BE2C (cell line): ENCODE measurements at regions not wholly inside any gene's neighbourhood (a gene's known extent, or its start where the extent isn't known, plus 50 kb on each side); places are given as distances from the start of the nearest gene placed in this dataset.
"Not testable (repeated sequence)": the region's sequence is repeated elsewhere in the genome, so short reads cannot be mapped to it uniquely, and the experiment has no call there.

Source experiments
- DNase-seq: peaks from one replicate; pipeline ENCODE4 v3.0.0-alpha.2; 2020
- H3K27me3 ChIP-seq: fragments of 250-450 bp; sonication (Bioruptor Pico); 2 replicates; pipeline ENCODE4 v1.5.1; 2020; ENCODE audit warnings: mild to moderate bottlenecking
- H3K36me3 ChIP-seq: fragments of 250-450 bp; sonication (Bioruptor Pico); 2 replicates; pipeline ENCODE4 v1.5.1; 2020; ENCODE audit warnings: mild to moderate bottlenecking
- H3K4me1 ChIP-seq: fragments of 250-450 bp; sonication (Bioruptor Pico); 2 replicates; pipeline ENCODE4 v1.5.1; 2020
- H3K4me3 ChIP-seq: 2 replicates; pipeline ENCODE4 v1.5.1; 2011; ENCODE audit warnings: low read depth, low read length
- H3K9me3 ChIP-seq: fragments of 250-450 bp; sonication (Bioruptor Pico); 2 replicates; pipeline ENCODE4 v1.5.1; 2020
- TF ChIP-seq, protein P1 (sequence below): IDR thresholded peaks from 2 replicates; pipeline ENCODE4 v1.5.1; 2012; ENCODE audit warnings: mild to moderate bottlenecking, low read depth, low read length

DNA sequence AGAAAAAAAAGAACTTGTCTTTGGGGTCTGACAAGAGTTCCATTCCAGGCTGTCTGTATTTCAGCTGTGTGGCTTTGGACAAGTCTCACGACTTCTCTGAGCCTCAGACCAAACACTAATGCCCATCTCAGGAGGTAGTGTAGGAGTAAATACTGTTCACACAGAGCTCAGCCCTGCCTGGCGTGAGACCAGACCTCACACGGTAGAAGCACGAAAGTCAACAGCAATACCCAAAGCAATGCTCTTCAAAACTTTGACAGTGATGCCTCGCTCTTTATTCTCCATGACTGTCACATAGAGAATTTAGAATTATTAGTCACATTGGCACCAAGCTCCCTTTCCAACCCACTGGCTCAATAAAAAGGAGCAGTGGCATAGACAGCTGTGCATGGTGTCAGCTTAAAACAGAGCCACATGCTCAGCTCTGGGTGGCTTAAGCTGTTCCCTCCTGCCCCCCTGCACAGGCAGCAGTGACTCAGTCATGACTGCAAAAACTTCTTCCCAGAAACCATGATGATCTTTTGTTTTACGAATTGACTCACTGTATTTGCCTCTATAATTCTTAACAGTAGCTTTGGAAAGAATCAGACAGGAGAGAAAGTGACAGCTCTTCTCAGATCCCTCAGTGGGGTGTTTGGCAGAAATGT, 74.0 kb upstream of the PHF21B start:
- H3K27me3 ChIP-seq: no peaks in the 10 kb centered on the region
- TF ChIP-seq, protein P1, sequence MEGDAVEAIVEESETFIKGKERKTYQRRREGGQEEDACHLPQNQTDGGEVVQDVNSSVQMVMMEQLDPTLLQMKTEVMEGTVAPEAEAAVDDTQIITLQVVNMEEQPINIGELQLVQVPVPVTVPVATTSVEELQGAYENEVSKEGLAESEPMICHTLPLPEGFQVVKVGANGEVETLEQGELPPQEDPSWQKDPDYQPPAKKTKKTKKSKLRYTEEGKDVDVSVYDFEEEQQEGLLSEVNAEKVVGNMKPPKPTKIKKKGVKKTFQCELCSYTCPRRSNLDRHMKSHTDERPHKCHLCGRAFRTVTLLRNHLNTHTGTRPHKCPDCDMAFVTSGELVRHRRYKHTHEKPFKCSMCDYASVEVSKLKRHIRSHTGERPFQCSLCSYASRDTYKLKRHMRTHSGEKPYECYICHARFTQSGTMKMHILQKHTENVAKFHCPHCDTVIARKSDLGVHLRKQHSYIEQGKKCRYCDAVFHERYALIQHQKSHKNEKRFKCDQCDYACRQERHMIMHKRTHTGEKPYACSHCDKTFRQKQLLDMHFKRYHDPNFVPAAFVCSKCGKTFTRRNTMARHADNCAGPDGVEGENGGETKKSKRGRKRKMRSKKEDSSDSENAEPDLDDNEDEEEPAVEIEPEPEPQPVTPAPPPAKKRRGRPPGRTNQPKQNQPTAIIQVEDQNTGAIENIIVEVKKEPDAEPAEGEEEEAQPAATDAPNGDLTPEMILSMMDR: no peak
- no peaks in the 10 kb centered on the region for H3K9me3 ChIP-seq
- no peaks in the 10 kb centered on the region for H3K36me3 ChIP-seq
- no peak for DNase-seq
- H3K4me1 ChIP-seq: no peaks in the 10 kb centered on the region
- no peak overlapping the region for H3K4me3 ChIP-seq

DNA sequence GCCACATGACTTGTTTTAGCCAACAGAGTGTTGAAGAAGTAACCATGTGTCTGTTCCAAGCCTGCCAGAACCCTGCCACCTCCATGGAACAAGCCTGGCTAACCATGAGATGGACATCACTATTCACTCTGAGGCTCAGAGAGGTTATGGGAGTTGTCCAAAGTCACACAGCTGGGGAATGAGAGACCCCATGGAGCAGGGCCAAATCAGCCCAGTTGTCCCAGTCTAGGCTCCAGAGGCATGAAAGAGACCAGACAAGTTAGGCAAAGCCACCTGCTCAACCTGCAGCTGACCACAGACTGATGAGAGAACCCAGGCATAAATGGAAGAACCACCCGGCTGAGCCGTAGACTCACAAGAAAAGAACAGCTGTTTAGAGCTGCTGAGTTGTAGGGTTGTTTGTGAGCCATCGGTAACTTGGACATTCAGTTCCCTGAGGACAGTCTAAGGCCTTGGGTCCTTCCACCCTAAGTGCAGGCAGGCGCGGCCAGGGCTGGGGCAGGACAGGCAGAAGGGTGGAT, 74.7 kb upstream of the PHF21B start:
- no peaks in the 10 kb centered on the region for H3K27me3 ChIP-seq
- H3K9me3 ChIP-seq: no peaks in the 10 kb centered on the region
- H3K36me3 ChIP-seq: no peaks in the 10 kb centered on the region
- no peaks in the 10 kb centered on the region for H3K4me1 ChIP-seq
- TF ChIP-seq, protein P1: no peak
- H3K4me3 ChIP-seq: no peak overlapping the region
- DNase-seq: no peak

DNA sequence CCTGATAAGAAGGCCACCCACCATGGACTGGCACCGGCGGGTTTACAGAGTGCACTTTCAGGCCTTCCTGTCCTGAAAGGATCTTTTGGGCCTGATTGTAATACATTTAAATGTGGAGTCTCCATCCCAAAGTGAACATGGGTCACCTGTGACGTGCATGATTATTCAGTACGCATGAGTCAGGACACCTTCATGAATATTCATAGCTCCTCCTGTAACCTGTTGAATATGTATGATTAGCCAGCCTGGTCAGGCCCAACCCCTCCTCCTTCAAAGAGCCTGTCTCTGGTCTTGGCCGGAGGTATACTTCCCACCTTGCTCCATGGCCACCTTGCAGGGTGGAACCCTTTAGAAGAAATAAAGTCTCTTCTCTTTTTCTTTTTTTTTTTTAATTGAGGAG, 75.9 kb upstream of the NUP50 start:
- H3K4me1 ChIP-seq: no peaks in the 10 kb centered on the region
- H3K9me3 ChIP-seq: no peaks in the 10 kb centered on the region
- H3K27me3 ChIP-seq: no peaks in the 10 kb centered on the region
- TF ChIP-seq, protein P1: no peak
- H3K4me3 ChIP-seq: no peak overlapping the region
- no peak for DNase-seq
- no peaks in the 10 kb centered on the region for H3K36me3 ChIP-seq

DNA sequence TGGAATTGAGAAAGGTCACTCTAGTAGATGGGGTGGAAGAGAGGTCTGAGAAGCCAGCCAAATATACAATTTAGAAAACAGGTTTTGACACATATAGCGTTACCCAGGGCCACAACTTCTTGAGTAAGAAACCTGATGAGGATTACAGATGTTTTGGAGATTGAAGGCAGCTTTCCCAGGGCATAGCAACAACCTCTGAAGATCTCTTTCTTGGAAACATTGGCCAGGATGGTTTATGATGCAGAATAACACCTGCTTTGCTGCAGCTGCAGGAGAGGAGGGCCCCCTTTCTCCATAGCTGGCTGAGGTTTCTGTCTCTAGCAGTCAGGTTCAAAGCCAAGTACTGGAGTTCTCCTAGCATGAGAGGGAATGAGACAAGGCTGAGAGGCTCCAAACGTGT, 75.1 kb upstream of the NUP50 start:
- Histone ChIP-seq H3K9me3 (no peaks in the 10 kb centered on the region), H3K4me3 (no peak overlapping the region), H3K27me3 (no peaks in the 10 kb centered on the region), H3K4me1 (no peaks in the 10 kb centered on the region), H3K36me3 (no peaks in the 10 kb centered on the region)
- DNase-seq: no peak
- TF ChIP-seq, protein P1: no peak

DNA sequence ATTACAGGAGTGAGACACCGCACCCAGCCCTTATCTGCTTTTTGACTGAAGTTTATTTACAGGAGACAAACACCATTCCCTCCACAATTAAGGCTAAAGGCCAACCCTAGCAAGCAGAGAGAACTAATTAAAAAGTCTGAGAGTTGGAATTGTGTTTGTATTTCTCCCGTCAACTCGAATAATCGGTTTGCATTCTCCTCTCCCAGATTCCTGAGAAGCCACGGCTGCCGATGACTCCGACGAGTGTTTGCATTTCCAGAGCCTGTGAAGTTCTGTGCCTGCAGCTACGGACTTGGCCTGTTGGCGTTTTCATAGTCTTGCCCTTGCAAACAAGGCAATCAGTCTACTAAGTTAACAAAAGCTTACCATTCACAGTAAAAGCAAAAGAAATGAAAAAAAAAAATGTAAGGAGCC, 73.2 kb upstream of the NUP50 start:
- no peak for DNase-seq
- TF ChIP-seq, protein P1: no peak

DNA sequence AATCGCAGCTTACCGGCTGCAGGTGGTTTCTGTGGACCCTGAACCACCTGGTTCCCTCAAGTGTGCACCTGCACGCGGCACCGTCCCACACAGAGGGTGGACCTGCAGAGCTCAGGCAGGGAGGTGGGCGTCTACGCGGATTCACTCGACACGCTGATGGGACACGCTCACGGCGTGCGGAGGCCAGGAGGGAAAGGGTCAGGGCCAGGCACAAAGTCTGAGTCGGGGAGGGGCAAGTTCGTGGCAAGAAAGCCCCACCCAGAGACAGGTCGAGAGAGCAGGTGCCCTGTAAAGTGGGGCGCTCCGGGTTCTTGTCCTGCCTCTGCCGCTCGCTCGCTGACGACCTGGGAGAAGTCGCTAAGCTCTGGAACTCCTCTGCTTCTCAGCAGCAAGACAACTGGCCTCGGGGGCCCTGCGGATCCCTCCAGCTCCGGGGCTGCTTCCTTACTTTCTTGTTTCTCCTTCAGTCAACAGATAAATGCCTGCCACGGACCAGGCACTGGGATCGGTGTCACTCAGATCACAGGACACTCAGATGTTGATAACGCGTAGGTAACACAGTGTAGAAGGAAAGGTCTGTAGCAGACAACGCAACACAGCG, 72.4 kb upstream of the NUP50 start:
- no peaks in the 10 kb centered on the region for H3K27me3 ChIP-seq
- H3K36me3 ChIP-seq: no peaks in the 10 kb centered on the region
- H3K4me3 ChIP-seq: no peak overlapping the region
- no peaks in the 10 kb centered on the region for H3K4me1 ChIP-seq
- DNase-seq: no peak
- TF ChIP-seq, protein P1: no peak
- no peaks in the 10 kb centered on the region for H3K9me3 ChIP-seq

More for the DNA sequence above, 73.2 kb upstream of the NUP50 start:
- Histone ChIP-seq H3K9me3 (no peaks in the 10 kb centered on the region), H3K27me3 (no peaks in the 10 kb centered on the region), H3K36me3 (no peaks in the 10 kb centered on the region), H3K4me3 (no peak overlapping the region), H3K4me1 (no peaks in the 10 kb centered on the region)

DNA sequence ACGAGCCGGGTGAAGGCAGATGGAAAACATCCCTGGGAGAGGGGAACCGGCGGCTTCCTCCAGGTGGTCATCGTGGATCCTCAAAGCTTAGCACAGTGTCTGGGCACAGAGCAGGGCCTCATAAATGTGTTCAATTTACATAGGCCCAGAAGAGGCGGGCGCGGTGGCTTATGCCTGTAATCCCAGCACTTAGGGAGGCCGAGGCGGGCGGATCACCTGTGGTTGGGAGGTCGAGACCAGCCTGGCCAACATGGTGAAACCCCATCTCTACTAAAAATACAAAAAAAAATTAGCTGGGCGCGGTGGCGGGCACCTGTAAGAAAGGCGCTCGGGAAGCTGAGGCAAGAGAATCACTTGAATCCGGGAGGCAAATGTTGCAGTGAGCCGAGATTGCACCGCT, 71.8 kb upstream of the NUP50 start:
- H3K27me3 ChIP-seq, H3K36me3 ChIP-seq, DNase-seq, H3K9me3 ChIP-seq, H3K4me1 ChIP-seq, H3K4me3 ChIP-seq: not testable (repeated sequence)
